ENCODE measurements at regions not wholly inside any gene's neighbourhood (a gene's known extent, or its start where the extent isn't known, plus 50 kb on each side); places are given as distances from the start of the nearest gene placed in this dataset.
"Not testable (repeated sequence)": the region's sequence is repeated elsewhere in the genome, so short reads cannot be mapped to it uniquely, and the experiment has no call there.

GRCh38 chr2:878245-878930 is 72.3 kb upstream of the SNTG2 start:
- DNase-seq (ENCODE audit: extremely low read depth in 1 of 2, low read depth in 1 of 2): no peak

- DNase-seq (ENCODE audit: extremely low read depth in 1 of 2, low read depth in 1 of 2): no peak
Measured at GRCh38 chr2:877747-878146, 72.9 kb upstream of the SNTG2 start.

DNA sequence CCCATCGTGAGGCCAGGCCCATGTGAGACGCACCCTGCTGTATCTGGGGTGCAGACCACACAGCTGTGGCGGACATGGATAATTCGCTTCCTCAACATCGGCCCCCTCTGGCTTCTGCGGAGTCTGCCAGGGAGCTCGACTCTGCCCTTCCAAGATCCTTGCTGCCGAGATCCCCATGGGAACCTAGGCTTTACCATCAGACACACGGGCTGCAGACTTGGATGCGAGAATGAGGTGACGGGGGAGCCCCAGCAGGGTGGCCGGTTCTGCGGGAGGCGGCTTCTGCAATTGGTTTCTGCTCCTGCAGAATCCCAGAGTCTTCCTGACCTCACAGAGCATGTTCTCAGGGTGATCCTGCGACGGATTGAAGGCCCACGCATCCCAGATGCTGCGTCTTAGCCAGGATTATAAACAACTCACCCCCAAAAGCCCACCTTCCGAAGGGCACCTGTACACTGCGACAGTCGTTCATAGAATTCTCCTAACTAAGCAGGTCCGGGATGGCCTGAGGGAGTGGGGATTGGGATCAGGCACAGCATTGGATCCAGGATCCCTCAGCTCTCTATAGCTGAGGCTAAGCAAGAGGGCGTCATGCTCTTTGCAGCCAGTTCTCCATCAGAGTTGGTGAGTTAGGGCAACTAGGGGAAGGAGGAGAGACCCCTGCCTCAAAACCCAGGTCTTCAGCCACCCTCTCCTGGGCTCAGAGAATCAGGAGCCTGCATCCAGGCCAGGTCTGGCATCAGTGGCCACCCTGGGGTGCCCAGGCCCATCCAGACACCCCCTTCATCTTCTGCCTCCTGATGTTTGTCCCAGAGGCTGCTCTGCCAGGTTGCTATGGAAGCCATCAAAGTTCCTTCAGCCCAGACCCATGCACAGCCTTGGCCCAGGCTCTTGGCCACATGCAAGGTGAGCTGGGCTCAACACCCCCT is 74.7 kb upstream of the SNTG2 start:
- DNase-seq (ENCODE audit: extremely low read depth in 1 of 2, low read depth in 1 of 2): no peak

- no peak for DNase-seq (ENCODE audit: extremely low read depth in 1 of 2, low read depth in 1 of 2)
Measured at GRCh38 chr2:873651-874580, 76.7 kb upstream of the SNTG2 start.

GRCh38 chr2:873027-873426 is 77.6 kb upstream of the SNTG2 start:
- DNase-seq (ENCODE audit: extremely low read depth in 1 of 2, low read depth in 1 of 2): no peak

DNA sequence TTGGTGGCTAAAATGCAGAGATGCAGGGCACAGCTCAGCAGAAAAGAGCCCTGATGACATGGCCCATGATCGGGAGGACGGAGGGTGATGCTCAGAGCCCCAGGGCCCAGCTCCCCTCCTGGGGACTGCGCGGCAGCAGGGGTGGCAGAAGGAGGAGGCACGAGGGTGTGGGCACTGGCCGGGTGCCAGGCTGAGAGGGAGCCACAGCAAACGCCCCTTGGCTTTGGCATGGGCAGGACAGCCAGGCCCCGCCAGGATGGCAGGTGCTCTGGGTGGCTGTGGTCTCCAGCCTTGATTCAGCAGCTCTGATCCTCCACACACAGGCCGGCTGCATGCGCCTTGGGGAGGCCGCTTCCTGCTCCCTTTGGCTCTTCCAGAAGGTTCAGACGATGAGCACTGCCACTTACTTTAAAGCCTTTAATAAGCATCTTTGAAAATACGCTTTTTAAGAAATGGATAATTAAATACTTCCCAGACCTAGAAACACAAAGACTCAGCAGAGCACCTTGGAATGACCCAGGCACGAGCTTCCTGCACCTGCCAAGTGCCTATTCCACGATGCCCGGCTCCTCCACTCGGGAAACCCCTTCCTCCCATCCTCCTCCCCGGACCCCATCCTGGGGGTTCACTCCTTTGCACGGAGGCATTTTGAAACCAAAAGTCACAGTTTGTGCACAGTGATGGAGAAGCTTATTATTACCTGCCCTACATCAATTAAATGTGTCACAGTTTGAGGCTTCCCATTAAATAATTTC is 78.5 kb upstream of the SNTG2 start:
- no peak for DNase-seq (ENCODE audit: extremely low read depth in 1 of 2, low read depth in 1 of 2)

- DNase-seq (ENCODE audit: extremely low read depth in 1 of 2, low read depth in 1 of 2): no peak
Measured at GRCh38 chr2:871175-871727, 79.4 kb upstream of the SNTG2 start.

GRCh38 chr2:870426-870825 is 80.2 kb upstream of the SNTG2 start:
- DNase-seq (ENCODE audit: extremely low read depth in 1 of 2, low read depth in 1 of 2): no peak

GRCh38 chr2:869894-870293 is 80.8 kb upstream of the SNTG2 start:
- no peak for DNase-seq (ENCODE audit: extremely low read depth in 1 of 2, low read depth in 1 of 2)

GRCh38 chr2:869357-869871 is 81.2 kb upstream of the SNTG2 start:
- DNase-seq (ENCODE audit: extremely low read depth in 1 of 2, low read depth in 1 of 2): no peak

GRCh38 chr2:868857-869256 is 81.8 kb upstream of the SNTG2 start:
- DNase-seq (ENCODE audit: extremely low read depth in 1 of 2, low read depth in 1 of 2): not testable (repeated sequence)

DNA sequence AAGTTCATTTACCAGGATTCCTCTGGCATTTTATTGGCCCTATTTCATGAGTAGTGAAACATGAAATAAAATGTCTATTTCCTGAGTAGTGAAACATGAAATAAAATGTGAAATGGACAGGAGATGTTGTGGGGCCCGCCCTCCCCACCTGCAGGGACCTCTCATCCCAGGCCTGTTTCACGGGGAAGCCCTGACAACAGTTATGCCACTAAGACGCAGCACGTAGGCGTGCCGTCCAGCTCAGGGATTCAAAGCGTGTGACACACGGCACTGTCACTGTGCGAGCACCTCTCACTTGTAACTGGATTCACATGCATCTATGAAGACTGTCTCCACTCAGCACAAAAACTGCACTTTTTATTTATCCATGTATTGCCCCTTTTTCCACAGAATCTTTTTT is 83.4 kb upstream of the SNTG2 start:
- no peak for DNase-seq (ENCODE audit: extremely low read depth in 1 of 2, low read depth in 1 of 2)

DNA sequence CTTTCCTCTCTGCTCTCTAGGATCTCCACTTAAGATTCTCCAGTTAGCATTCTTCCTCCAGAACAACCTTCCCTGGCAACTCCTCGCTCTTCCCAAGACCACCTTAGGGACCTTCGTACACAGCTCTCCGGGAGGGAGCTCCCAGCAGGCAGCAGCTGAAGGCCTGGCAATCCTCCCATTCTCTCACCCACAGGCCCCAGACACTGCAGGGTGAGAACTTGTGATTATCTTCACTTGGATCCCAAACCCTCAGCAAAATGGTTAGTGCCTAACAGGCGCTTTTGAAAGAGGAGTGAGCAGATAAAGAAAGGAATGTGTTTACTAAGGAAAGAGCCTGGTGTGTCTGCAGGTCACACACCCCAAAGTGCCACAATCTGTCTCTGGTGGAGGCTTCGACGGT is 83.8 kb upstream of the SNTG2 start:
- DNase-seq (ENCODE audit: extremely low read depth in 1 of 2, low read depth in 1 of 2): no peak

GRCh38 chr2:866009-866680 is 84.5 kb upstream of the SNTG2 start:
- DNase-seq (ENCODE audit: extremely low read depth in 1 of 2, low read depth in 1 of 2): no peak

- no peak for DNase-seq (ENCODE audit: extremely low read depth in 1 of 2, low read depth in 1 of 2)
Measured at GRCh38 chr2:864501-865106, 86.0 kb upstream of the SNTG2 start.

GRCh38 chr2:863732-864450 is 86.8 kb upstream of the SNTG2 start:
- DNase-seq (ENCODE audit: extremely low read depth in 1 of 2, low read depth in 1 of 2): no peak

GRCh38 chr2:862731-863466 is 87.8 kb upstream of the SNTG2 start:
- DNase-seq (ENCODE audit: extremely low read depth in 1 of 2, low read depth in 1 of 2): no peak

GRCh38 chr2:862355-862687 is 88.3 kb upstream of the SNTG2 start:
- DNase-seq (ENCODE audit: extremely low read depth in 1 of 2, low read depth in 1 of 2): no peak
